Mesenchymal stem cell (in vitro differentiated cells and primary cell): ENCODE measurements at regions not wholly inside any gene's neighbourhood (a gene's known extent, or its start where the extent isn't known, plus 50 kb on each side); places are given as distances from the start of the nearest gene placed in this dataset.

Source experiments
- DNase-seq: peaks from one replicate; pipeline ENCODE4 v3.0.0-alpha.2; 2013
- H2AFZ ChIP-seq: one replicate; pipeline ENCODE4 v1.6.1; 2013; ENCODE audit warnings: low read depth, mild to moderate bottlenecking, control low read depth, inconsistent platforms, low read length, moderate library complexity
- H2AK5ac ChIP-seq: 2 replicates; pipeline ENCODE4 v1.6.1; 2013; ENCODE audit warnings: low read length, moderate library complexity, mild to moderate bottlenecking, inconsistent platforms; ENCODE audit not compliant: severe bottlenecking
- H2BK120ac ChIP-seq: one replicate; pipeline ENCODE4 v1.6.1; 2013; ENCODE audit warnings: low read depth, mild to moderate bottlenecking, inconsistent platforms, low read length, moderate library complexity
- H2BK12ac ChIP-seq, 2 experiments: one replicate each; pipeline ENCODE4 v1.6.1; 2013; ENCODE audit warnings: inconsistent platforms in 2 of 2, low read length in 2 of 2, mild to moderate bottlenecking in 2 of 2, moderate library complexity in 2 of 2, control low read depth in 1 of 2
- H2BK15ac ChIP-seq: one replicate; pipeline ENCODE4 v1.6.1; 2013; ENCODE audit warnings: mild to moderate bottlenecking, low read depth, inconsistent platforms; ENCODE audit not compliant: poor library complexity, severe bottlenecking
- H2BK5ac ChIP-seq: 2 replicates; pipeline ENCODE4 v1.6.1; 2013; ENCODE audit warnings: low read depth, mild to moderate bottlenecking, low read length, control low read depth, inconsistent platforms; ENCODE audit not compliant: poor library complexity, severe bottlenecking
- H3K14ac ChIP-seq, 2 experiments: one replicate each; pipeline ENCODE4 v1.6.1; 2013; ENCODE audit warnings: inconsistent platforms in 2 of 2, low read length in 2 of 2, control low read depth in 1 of 2, mild to moderate bottlenecking in 1 of 2, moderate library complexity in 1 of 2
- H3K18ac ChIP-seq, 2 experiments: one replicate each; pipeline ENCODE4 v1.6.1; 2013; ENCODE audit warnings: inconsistent platforms in 2 of 2, low read length in 2 of 2, control low read depth in 1 of 2, low read depth in 1 of 2, mild to moderate bottlenecking in 1 of 2
- H3K23ac ChIP-seq, 2 experiments: one replicate each; pipeline ENCODE4 v1.6.1; 2013; ENCODE audit warnings: inconsistent platforms in 2 of 2, low read length in 2 of 2, mild to moderate bottlenecking in 2 of 2, moderate library complexity in 2 of 2, control low read depth in 1 of 2
- H3K27ac ChIP-seq: 2 replicates; pipeline ENCODE4 v1.5.1; 2013; ENCODE audit warnings: mild to moderate bottlenecking, moderate library complexity, low read length, control low read depth, inconsistent platforms; ENCODE audit not compliant: poor library complexity, severe bottlenecking
- H3K27me3 ChIP-seq, 2 experiments: 2 replicates each; pipeline versions ENCODE4 v1.6.1 to v1.7.0; 2013; ENCODE audit warnings: low read length in 2 of 2, mild to moderate bottlenecking in 2 of 2, moderate library complexity in 2 of 2, control low read depth in 1 of 2, inconsistent platforms in 1 of 2; ENCODE audit not compliant: control insufficient read depth in 1 of 2, insufficient read depth in 1 of 2
- H3K36me3 ChIP-seq, 2 experiments: 2 replicates each; pipeline versions ENCODE4 v1.6.1 to v1.7.0; 2013; ENCODE audit warnings: low read length in 2 of 2, control low read depth in 1 of 2, inconsistent platforms in 1 of 2, low read depth in 1 of 2, mild to moderate bottlenecking in 1 of 2; ENCODE audit not compliant: insufficient read depth in 2 of 2, control insufficient read depth in 1 of 2
- H3K4ac ChIP-seq, 2 experiments: one replicate each; pipeline ENCODE4 v1.6.1; 2013; ENCODE audit warnings: inconsistent platforms in 2 of 2, low read length in 2 of 2, mild to moderate bottlenecking in 2 of 2, moderate library complexity in 2 of 2, control low read depth in 1 of 2, low read depth in 1 of 2
- H3K4me1 ChIP-seq: 2 replicates; pipeline ENCODE4 v1.6.1; 2013; ENCODE audit warnings: low read depth, low read length, control low read depth; ENCODE audit not compliant: control insufficient read depth, insufficient read depth
- H3K4me2 ChIP-seq: 2 replicates; pipeline ENCODE4 v1.6.1; 2013; ENCODE audit warnings: low read length, mild to moderate bottlenecking, inconsistent platforms; ENCODE audit not compliant: poor library complexity, severe bottlenecking
- H3K4me3 ChIP-seq, 2 experiments: 2 replicates each; pipeline versions ENCODE4 v1.5.1 to v1.7.0; 2013; ENCODE audit warnings: low read length in 2 of 2, mild to moderate bottlenecking in 2 of 2, control low read depth in 1 of 2, low read depth in 1 of 2; ENCODE audit not compliant: insufficient read depth in 1 of 2
- H3K79me1 ChIP-seq: replicated peaks from 2 replicates; pipeline ENCODE4 v1.6.1; 2013; ENCODE audit warnings: mild to moderate bottlenecking, control low read depth, low read length, inconsistent platforms; ENCODE audit not compliant: poor library complexity, severe bottlenecking
- H3K9ac ChIP-seq: 2 replicates; pipeline ENCODE4 v1.7.0; 2013; ENCODE audit warnings: mild to moderate bottlenecking, low read length, moderate library complexity
- H3K9me3 ChIP-seq: 2 replicates; pipeline ENCODE4 v1.7.0; 2013; ENCODE audit warnings: mild to moderate bottlenecking, low read length; ENCODE audit not compliant: control insufficient read depth
- H4K8ac ChIP-seq: one replicate; pipeline ENCODE4 v1.6.1; 2013; ENCODE audit warnings: inconsistent platforms, mild to moderate bottlenecking, low read length, moderate library complexity
- H4K91ac ChIP-seq: one replicate; pipeline ENCODE4 v1.6.1; 2013; ENCODE audit warnings: mild to moderate bottlenecking, low read length, inconsistent platforms
- WGBS: methylation state at CpG from one replicate; pipeline ENCODE4 v1.1.7; 2013; ENCODE audit warnings: mixed read lengths; 5-methylcytosine and 5-hydroxymethylcytosine counted together

DNA sequence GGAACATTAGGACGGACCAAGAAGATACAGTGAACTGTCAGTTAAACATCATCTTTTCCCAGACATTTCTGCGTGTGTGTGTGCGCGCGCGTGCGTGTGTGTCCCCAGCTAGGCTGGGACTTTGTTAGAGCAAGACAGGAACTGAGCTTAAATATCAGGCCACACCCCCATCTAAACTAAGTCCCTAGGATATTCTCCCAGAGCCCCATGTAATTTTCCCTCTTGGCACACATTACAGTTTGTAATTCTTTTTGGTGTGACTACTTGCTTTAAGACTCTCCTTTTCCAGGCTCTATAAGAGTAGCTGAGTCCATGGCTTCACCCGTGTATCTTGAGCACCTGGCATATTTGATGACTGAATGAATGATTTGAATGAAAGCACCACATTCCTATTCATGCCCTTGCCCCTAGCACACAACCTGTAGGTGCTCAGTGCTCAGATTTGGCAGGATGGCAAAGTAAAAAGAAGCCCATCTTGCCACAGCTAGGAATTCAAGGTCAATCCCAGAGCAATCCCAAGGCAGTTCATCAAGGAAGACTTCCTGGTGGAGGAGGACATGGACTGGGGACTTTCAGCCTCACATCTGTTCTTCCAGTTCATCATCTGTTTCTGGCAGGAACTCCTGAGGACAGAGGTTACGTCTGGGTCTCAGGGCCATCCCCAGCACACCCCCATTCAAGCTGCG is 69.2 kb downstream of the MRPL14 start:
- Histone ChIP-seq H3K27ac (peak overlapping the region; percentile 4), H3K9me3 (no peaks in the 10 kb centered on the region), H3K27me3 (no peaks in the 10 kb centered on the region), H3K14ac (no peak overlapping the region), H3K4me1 (peaks cover 55% of the 10 kb centered on the region), H3K4ac (peak overlapping the region in 1 of 2 experiments; percentile 81), H2AK5ac (peak overlapping the region; percentile 72), H3K79me1 (no peaks in the 10 kb centered on the region), H3K18ac (peak overlapping the region; percentile 25 to 93), H3K36me3 (no peaks in the 10 kb centered on the region), H4K91ac (no peak overlapping the region), H3K4me2 (no peak overlapping the region), H2BK12ac (peak overlapping the region; percentile 71 to 97), H4K8ac (no peak overlapping the region), H2BK120ac (no peak overlapping the region), H3K23ac (no peak overlapping the region), H2BK15ac (no peak overlapping the region), H3K4me3 (no peak overlapping the region), H2AFZ (no peak overlapping the region), H2BK5ac (no peak overlapping the region), H3K9ac (peak overlapping the region; percentile 65)
- 67% methylated on average over 9 of the region's 10 CpGs for WGBS
- peak; percentile 79 for DNase-seq

DNA sequence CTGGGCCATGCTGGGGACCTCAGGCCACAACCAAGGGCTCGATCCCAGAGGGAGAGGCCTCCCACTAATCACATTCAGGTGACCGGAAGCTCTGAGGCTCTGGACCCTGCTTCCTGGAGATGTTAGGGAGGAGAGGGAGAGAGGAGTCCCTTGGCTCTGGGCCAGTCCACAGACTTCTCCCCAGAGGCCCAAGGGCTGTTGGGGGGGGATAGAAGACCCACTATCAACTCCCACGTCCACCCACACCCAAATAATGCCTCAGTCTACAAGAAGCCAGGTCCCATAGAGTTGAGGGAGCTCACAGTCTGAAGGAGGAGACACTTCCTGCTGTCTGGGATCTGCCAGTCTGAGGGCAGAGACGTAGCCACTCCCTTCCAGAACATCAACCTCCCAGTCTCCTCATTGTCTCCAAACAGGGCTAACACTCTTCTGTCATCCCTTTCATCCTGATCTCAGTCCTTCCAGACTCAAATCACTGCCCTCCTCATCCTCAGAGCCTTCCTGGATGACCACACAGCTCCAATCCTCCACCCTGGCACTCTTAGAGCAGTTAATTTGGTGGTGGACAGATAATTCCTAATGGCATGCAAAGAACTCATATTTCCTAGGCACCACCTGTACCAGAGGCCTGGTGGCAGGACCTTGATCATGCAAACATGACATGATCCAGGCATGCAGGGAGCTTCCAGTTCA is 69.9 kb downstream of the MRPL14 start:
- no peaks in the 10 kb centered on the region for H3K27me3 ChIP-seq
- H4K91ac ChIP-seq = peak overlapping the region; percentile 89
- no peaks in the 10 kb centered on the region for H3K79me1 ChIP-seq
- H3K27ac ChIP-seq = no peak overlapping the region
- peaks cover 56% of the 10 kb centered on the region for H3K4me1 ChIP-seq
- peak overlapping the region; percentile 98 for H2BK15ac ChIP-seq
- WGBS = 57% methylated on average over 3 of the region's 4 CpGs
- H2AK5ac ChIP-seq = peak overlapping the region; percentile 65
- H3K9ac ChIP-seq = peak overlapping the region; percentile 44
- no peak overlapping the region for H2BK5ac ChIP-seq
- peak overlapping the region; percentile 52 to 77 for H3K4ac ChIP-seq
- H4K8ac ChIP-seq = peak overlapping the region; percentile 33
- peak overlapping the region; percentile 25 to 93 for H3K18ac ChIP-seq
- H3K4me2 ChIP-seq = no peak overlapping the region
- H2BK12ac ChIP-seq = peak overlapping the region; percentile 71 to 97
- no peak for DNase-seq
- no peak overlapping the region for H2AFZ ChIP-seq
- H3K14ac ChIP-seq = peak overlapping the region in 1 of 2 experiments; percentile 66
- H3K9me3 ChIP-seq = no peaks in the 10 kb centered on the region
- no peak overlapping the region for H3K23ac ChIP-seq
- H3K36me3 ChIP-seq = no peaks in the 10 kb centered on the region
- no peak overlapping the region for H3K4me3 ChIP-seq
- peak overlapping the region; percentile 43 for H2BK120ac ChIP-seq

GRCh38 chr6:44056392-44057237 is 70.6 kb downstream of the MRPL14 start:
- H4K91ac ChIP-seq = peak overlapping the region; percentile 89
- H2BK15ac ChIP-seq = peak overlapping the region; percentile 98
- DNase-seq = no peak
- no peak overlapping the region for H2BK5ac ChIP-seq
- no peaks in the 10 kb centered on the region for H3K27me3 ChIP-seq
- H3K23ac ChIP-seq = no peak overlapping the region
- H2BK12ac ChIP-seq = peak overlapping the region; percentile 71 to 97
- H2AK5ac ChIP-seq = peak overlapping the region; percentile 29
- H2BK120ac ChIP-seq = peak overlapping the region; percentile 43
- peak overlapping the region; percentile 52 to 77 for H3K4ac ChIP-seq
- H3K9ac ChIP-seq = peak overlapping the region; percentile 44
- H3K36me3 ChIP-seq = no peaks in the 10 kb centered on the region
- H3K27ac ChIP-seq = no peak overlapping the region
- H3K4me1 ChIP-seq = peaks cover 60% of the 10 kb centered on the region
- 89% methylated on average over 13 of the region's 13 CpGs for WGBS
- no peaks in the 10 kb centered on the region for H3K9me3 ChIP-seq
- H3K14ac ChIP-seq = peak overlapping the region in 1 of 2 experiments; percentile 66
- no peak overlapping the region for H2AFZ ChIP-seq
- H3K4me2 ChIP-seq = no peak overlapping the region
- H3K18ac ChIP-seq = peak overlapping the region; percentile 25 to 93
- no peak overlapping the region for H3K4me3 ChIP-seq
- no peaks in the 10 kb centered on the region for H3K79me1 ChIP-seq
- peak overlapping the region; percentile 33 for H4K8ac ChIP-seq
